NCI-H2081 treated with DMSO at 0.1 percent for 48 hours (cell line): ENCODE measurements at regions not wholly inside any gene's neighbourhood (a gene's known extent, or its start where the extent isn't known, plus 50 kb on each side); places are given as distances from the start of the nearest gene placed in this dataset.

ENCODE experiments used
- DNase-seq: peaks from one replicate; lab custom pipeline; 2025; lab: John Stamatoyannopoulos, UW

DNA sequence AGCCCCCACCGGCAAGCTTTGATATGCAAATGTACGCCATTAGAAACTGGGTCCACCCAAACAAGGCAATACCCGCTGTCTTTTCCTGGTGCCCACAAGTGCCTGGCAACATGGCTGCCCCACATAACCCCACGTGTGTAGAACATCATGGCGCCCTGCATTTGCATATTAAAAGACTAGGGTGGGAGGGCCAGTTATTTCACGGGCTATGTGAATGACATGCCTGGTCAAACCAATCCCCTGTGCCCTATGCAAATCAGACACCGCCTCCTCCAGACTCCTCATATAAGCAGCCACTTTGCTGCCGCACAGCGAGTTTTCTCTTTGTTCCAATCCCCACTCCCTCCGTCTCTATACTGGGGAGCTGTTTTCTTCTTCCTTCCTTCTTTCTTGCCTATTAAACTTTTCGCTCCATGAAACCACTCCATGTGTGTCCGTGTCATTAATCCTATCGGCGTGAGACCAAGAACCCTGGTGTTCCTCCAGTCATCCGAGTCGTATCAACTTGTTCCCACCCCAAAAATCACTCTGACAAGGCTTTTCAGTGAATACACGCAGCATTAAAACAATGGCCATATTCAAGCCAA, 112.6 kb upstream of the SORBS2 start:
- DNase-seq, result no peak

- no peak for DNase-seq
Observed at GRCh38 chr4:185925910-185926360, 113.9 kb upstream of the SORBS2 start.

- DNase-seq, result no peak
Observed at GRCh38 chr4:185931375-185931774, 119.4 kb upstream of the SORBS2 start.

DNA sequence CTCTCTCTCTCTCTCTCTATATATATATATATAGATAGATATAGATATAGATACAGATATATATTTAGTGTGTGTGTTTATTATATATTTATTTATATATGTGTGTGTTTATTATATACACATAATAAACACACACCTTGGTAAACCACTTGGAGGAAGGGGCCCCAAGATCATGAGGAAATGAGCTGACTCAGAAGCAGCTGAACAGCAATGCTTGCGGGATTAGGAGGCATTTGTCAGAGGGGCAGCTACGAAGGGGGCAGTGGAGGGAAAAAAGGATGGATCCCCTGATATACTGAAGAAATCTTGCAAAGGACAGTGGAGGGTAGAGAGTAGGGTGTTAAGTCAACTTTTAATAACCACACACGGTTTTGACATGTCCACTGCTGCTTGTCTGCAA, 120.0 kb upstream of the SORBS2 start:
- no peak for DNase-seq

DNA sequence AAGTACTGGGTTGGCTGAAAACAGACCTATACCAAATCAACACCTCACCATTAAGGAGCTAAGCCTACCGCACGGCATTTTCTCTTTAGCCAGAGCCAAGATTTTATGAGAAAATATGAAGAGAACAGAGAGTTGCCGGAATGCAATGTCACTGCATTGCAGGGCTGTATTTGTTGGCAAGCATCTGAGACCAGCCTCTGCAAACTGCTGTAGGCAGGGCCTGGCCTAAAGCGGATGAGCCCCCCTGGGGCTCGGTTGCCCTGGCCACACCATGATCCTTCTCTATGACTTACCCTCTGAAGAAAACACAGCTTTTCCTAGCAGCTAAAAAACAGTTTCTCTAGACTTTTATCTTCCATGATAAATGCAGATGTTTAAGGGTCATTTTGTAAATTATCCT, 120.5 kb upstream of the SORBS2 start:
- DNase-seq, result no peak

DNA sequence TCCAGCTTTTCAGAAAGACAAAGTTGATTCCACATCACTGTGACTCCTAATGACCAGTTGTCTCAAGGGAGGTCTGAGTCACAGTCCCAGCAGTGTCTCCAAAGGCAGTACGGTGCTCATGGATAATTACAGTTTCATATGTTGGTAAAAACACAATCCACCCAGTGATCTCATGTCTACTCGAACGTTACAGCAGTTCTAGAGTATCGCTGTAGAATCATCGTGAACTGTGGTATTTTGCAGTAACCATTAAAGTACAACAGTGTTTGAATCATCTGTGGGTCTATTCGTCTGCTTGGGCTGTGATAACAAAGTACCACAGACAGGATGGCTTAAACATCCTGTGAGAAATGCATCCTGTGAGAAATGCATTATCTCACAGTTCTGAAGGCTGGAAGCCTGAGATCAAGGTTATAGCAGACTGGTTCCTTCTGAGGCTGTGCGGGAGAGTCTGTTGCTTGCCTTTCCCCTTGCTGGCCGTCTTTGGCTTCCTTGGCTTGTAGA, 121.1 kb upstream of the SORBS2 start:
- DNase-seq, result no peak

GRCh38 chr4:185936650-185937376, 124.8 kb upstream of the SORBS2 start:
- DNase-seq, result no peak

GRCh38 chr4:185938654-185939053, 126.7 kb upstream of the SORBS2 start:
- DNase-seq, result no peak

DNA sequence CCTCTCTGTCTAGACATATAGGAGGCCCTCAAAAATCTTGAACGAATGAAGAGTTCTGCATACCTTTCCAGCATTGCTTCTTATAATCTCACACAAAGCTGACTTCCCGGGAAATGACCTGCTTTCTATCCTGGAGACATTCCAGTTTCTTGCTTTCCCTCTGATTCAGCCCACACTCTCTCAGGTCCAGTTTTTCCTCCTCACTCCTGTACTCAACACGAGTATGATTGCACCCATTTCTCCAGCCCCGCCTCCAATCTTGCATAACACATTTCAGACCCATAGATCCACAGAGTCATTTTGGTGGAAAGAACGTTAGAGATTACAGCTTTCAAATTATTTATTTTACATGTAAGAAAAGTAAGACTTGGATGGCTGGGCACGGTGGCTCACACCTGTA, 127.5 kb upstream of the TLR3 start:
- DNase-seq, result no peak

DNA sequence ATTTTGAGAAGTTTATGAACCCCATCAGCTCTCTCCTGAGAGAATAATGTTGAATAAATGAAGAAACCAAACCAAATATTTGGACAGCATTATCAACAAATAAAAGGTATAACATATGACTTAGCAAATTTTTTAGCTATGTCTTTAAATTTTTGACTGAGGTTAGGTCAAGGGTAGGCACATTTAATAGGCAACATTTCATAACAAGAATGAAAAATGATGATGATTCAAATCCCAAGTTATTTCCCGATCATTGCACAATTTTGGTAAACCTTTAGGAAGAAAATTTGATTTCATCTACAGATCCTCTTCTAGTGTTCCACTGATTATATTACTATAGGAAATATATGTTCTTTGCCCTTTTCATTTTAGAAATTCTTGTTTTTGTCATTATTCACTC, 123.7 kb upstream of the TLR3 start:
- DNase-seq, result no peak

GRCh38 chr4:185945906-185946305, 123.0 kb upstream of the TLR3 start:
- DNase-seq, result no peak

DNA sequence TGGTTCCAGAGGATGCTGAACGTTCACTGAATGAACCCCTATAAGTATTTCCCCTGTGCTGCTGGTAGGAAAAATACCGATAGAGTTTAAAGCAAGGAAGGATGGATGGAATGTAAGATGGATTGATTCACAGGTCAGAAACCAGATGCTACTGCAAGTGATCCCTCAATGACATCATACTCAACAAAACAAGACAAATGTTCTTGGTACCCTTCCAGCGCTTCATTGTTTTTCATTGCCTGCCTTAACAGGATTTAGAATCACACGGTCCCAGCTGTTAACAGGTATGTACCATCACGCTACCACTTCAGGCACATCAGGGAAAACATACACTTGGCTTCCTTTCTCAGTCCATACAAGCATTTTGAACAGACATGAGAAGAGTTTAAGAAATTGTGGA, 118.1 kb upstream of the TLR3 start:
- no peak for DNase-seq

DNA sequence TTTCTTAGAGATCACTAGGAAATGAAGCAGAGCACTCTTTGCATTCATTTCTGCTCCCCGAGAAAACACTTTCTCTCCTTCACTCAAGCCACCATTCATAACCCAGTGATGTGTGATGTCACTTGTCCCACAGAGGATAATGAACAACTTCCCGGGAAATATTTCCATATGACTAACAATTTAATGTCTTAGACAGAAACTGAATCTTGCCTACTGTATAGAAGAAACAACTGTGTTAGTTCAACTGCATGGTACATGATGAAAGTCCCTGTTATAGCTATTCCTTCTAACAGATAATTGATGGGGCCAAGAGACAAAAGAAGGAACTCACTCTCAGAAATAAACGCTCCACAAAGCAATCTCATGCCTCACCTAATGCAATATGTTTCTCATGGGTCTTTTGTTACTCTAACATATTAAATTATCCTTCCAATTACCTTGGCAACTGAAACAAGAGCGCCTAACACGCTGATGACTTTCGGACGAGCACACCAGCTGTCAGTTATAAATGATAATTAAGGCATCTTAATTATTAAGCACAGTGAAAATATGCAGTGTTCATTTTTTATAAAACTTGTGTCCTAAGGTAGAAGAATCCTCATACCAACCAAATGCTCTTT, 113.7 kb upstream of the TLR3 start:
- DNase-seq, result no peak

DNA sequence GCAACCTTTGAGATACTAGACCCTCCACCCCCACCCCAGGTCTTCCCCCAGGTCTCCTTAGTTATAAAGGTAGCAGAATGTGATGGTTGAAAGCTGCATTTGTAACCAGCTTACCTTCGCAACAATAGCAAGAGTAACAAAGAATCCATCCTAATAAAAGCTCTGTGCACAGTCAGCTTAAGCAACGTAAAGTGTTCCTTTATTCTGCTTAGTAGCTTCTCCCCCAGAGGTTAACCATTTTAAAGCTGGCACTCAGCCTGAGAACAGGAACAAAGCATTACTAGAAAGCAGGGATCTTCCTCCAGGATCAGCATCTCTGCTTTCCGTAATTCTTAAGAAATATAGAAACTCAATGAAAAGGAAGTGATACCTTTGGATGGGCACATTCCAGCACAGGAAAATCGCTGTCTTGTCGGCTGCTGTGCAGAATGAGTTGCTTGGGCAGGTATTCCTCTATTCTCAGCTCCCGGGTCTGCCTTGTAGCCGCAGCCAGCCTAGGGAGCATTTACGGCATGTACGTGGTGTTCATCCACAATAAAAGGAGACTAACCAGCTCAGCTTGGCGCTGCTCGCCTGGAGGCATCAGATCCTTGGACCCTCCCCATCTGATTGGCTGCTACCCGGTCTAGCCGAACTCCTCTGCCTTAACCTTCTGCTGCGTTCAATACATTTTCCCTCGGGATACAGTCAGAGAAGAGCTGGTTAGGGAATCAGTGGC, 113.0 kb upstream of the TLR3 start:
- DNase-seq, result no peak

GRCh38 chr4:185956544-185956940, 112.4 kb upstream of the TLR3 start:
- DNase-seq, result no peak

DNA sequence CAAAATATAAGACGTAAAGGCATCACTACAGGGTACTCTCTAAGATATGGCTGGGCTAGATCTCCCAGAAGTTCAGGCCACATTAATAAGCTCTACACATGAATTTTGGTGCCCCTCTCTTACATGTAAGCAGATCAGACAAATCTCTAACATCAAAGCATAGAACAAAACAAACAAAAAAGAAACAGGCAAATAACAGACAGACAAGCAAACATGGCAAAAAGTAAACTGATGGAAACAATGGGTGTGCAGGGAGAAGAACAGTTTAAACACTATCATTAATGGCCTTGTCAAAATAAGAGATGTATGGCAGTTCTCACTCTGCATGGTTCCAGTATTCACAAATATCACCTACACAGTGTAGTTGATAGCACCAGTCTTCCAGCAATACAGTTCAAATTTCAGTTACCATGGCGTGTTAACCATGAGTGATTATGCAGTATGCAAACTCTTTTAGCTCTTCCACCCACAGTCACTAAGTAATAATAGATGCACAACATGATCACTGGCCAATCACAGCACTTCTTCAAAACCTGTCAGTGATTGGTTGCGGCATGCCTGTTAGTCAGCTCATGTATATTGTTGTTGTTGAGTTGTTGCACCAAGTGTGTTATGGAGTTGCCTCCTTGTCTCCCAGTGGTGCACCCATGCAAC, 110.7 kb upstream of the TLR3 start:
- no peak for DNase-seq

- DNase-seq, result no peak
Observed at GRCh38 chr4:185965426-185966384, 103.3 kb upstream of the TLR3 start.

DNA sequence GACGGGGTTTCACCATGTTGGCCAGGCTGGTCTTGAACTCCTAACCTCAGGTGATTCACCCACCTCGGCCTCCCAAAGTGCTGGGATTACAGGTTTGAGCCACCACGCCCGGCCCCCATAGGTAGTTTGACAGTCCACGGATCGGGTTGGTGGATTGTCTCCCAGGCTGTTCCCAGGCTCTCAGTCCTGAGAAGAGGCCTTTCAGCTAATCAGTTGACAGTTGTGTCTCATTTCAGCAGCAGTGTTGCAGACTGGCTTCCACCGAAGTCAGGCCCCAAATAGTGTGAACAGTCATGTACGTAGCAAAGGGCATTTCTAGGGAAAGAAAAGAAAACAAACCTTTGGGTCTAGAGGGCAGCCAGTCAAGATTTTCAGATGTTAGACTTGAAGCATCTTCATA, 102.4 kb upstream of the TLR3 start:
- DNase-seq, result no peak

DNA sequence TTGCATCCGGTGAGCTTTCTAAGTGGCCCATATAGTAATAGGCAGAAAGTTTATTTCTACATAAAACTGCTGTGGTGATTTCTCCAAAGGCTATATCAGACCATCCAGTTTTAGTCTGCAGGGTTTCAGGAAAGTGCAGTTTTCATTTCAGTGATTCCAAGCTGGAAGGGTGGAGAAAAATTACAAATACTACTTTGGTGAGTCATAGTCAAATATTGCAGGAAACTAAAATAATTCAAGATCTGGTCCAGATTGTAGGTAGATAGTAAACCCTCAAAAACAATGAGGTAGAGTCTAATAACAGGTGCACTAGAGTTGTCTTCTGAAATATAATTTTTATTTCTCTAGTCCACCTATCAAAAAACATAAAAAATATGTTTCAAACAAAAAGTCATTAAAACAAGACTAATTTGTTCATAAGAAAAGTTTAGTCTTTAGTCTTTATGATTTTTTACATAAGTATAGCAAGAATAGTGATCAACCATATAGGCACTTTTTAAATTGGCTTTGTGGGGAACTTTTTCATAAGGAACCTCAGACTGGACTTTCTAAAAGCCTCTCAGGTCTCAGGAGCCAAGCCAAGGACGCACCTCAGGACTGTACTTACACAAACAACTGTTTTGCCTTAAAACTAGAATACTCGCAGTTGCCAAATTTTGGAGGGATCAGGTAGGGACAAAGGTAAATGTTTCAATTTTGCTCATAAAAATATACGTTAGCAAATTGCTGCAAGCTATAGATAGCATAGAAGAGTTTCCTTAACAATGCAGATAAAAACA, 101.8 kb upstream of the TLR3 start:
- DNase-seq, result no peak

DNA sequence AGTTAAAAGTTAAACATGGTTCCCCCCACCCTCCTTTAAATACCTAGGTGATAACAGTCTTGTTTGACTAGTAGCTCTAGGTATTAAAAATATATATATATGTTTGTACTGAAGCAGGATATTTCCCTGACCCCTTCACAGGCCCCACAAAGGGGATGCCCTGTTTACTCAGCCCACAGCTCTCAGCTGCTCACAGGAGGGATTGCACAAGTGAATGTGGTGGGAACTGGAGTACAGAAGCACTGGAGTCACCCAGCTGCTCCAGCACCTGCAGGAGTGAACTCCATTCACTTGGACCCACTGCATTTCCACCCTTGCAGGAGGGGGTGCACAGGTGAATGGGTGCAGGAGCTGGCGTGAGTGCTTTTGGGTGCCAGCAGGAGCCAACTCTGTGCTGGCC, 99.3 kb upstream of the TLR3 start:
- no peak for DNase-seq
